HCT116 (cell line): ENCODE measurements at regions not wholly inside any gene's neighbourhood (a gene's known extent, or its start where the extent isn't known, plus 50 kb on each side); places are given as distances from the start of the nearest gene placed in this dataset.

Experiments
- ATAC-seq: fragments of 200-7000 bp; cut with Tn5 transposase; 2 replicates; pipeline ENCODE4 v1.9.1; 2020; ENCODE audit warnings: mild to moderate bottlenecking, moderate library complexity
- BruUV-seq: library from RNA; stranded (reverse); fragments of 400-500 nt; replicated peaks from 2 replicates; lab custom pipeline; 2021; lab: Mats Ljungman, UMichigan
- CTCF ChIA-PET: fragments of 300-600 bp; sonication (Branson Sonifier 250); formaldehyde crosslinking; loops from one replicate; lab custom pipeline; 2021; ENCODE audit warnings: antibody characterized with exemption; lab: Charles Lee
- POLR2A ChIA-PET: fragments of 300-600, 350-600 bp; sonication (Branson Sonifier 250); formaldehyde crosslinking; loops from one replicate; lab custom pipeline; 2021; ENCODE audit warnings: antibody characterized with exemption; lab: Charles Lee
- RAD21 ChIA-PET, 2 experiments: fragments of 300-600 bp; sonication (Branson Sonifier 250); formaldehyde crosslinking; loops; one replicate each; lab custom pipeline; 2023; ENCODE audit warnings: low total read pairs in 2 of 2; ENCODE audit not compliant: uncharacterized antibody in 2 of 2, unreplicated experiment in 2 of 2, low non-redundant PET in 1 of 2; lab: Charles Lee
- DNase-seq: peaks from one replicate; pipeline ENCODE4 v3.0.0-alpha.2; 2010; ENCODE audit warnings: low read depth, low spot score
- H2AFZ ChIP-seq: fragments of 200-600 bp; shearing (Covaris generic), sonication (generic); 2 replicates; pipeline ENCODE4 v1.6.1; 2017; ENCODE audit warnings: low read depth, mixed run types, mixed read lengths, antibody characterized with exemption, low read length; ENCODE audit not compliant: poor library complexity, severe bottlenecking
- H3K27ac ChIP-seq: 2 replicates; pipeline ENCODE4 v1.5.1; 2012; ENCODE audit warnings: low read depth, low read length
- H3K27me3 ChIP-seq: fragments of 200-600 bp; sonication (generic); 2 replicates; pipeline ENCODE4 v1.6.1; 2016; ENCODE audit warnings: mixed run types, low read length, mixed read lengths; ENCODE audit not compliant: insufficient read depth
- H3K36me3 ChIP-seq, 2 experiments: fragments of 200-500 bp in 1 of 2; fragments of 200-600 bp in 1 of 2; sonication (Bioruptor generic) in 1 of 2; sonication (generic) in 1 of 2; 2 replicates each; pipeline versions ENCODE4 v1.5.1 to v1.6.1; 2014 to 2016; ENCODE audit warnings: low read length in 2 of 2, inconsistent platforms in 1 of 2, mixed read lengths in 1 of 2, mixed run types in 1 of 2; ENCODE audit not compliant: insufficient read depth in 2 of 2, control insufficient read depth in 1 of 2
- H3K4me1 ChIP-seq, 2 experiments: fragments of 200-600 bp in 1 of 2; sonication (generic) in 1 of 2; 2 replicates each; pipeline versions ENCODE4 v1.5.1 to v1.6.1; 2012 to 2017; ENCODE audit warnings: low read length in 2 of 2, inconsistent platforms in 1 of 2, mild to moderate bottlenecking in 1 of 2, mixed read lengths in 1 of 2, mixed run types in 1 of 2, moderate library complexity in 1 of 2; ENCODE audit not compliant: insufficient read depth in 2 of 2, control insufficient read depth in 1 of 2
- H3K4me2 ChIP-seq: fragments of 200-600 bp; sonication (generic); 2 replicates; pipeline ENCODE4 v1.6.1; 2017; ENCODE audit warnings: mixed run types, low read length, mixed read lengths
- H3K4me3 ChIP-seq, 2 experiments: fragments of 200-600 bp in 1 of 2; sonication (generic) in 1 of 2; replicated peaks in 1 of 2; 2 replicates each; pipeline ENCODE4 v1.5.1; 2011 to 2016; ENCODE audit warnings: low read length in 2 of 2, control low read depth in 1 of 2, low read depth in 1 of 2, mild to moderate bottlenecking in 1 of 2, mixed read lengths in 1 of 2, mixed run types in 1 of 2
- H3K79me2 ChIP-seq: fragments of 200-600 bp; sonication (generic); 2 replicates; pipeline ENCODE4 v1.6.1; 2017; ENCODE audit warnings: mild to moderate bottlenecking, mixed run types, low read length, moderate library complexity, mixed read lengths; ENCODE audit not compliant: insufficient read depth
- H3K9ac ChIP-seq: fragments of 200-600 bp; sonication (generic); 2 replicates; pipeline ENCODE4 v1.6.1; 2016; ENCODE audit warnings: low read length, mixed read lengths
- H3K9me2 ChIP-seq: fragments of 200-600 bp; sonication (generic), shearing (Covaris generic); 2 replicates; pipeline ENCODE4 v1.6.1; 2017; ENCODE audit warnings: mixed run types, mild to moderate bottlenecking, moderate library complexity; ENCODE audit not compliant: insufficient read depth
- H3K9me3 ChIP-seq, 2 experiments: fragments of 200-500 bp in 1 of 2; fragments of 200-600 bp in 1 of 2; sonication (Bioruptor generic) in 1 of 2; sonication (generic) in 1 of 2; 2 replicates each; pipeline ENCODE4 v1.6.1; 2014 to 2017; ENCODE audit warnings: low read length in 2 of 2, mixed read lengths in 2 of 2, inconsistent platforms in 1 of 2, low read depth in 1 of 2, mild to moderate bottlenecking in 1 of 2, mixed run types in 1 of 2, moderate library complexity in 1 of 2; ENCODE audit not compliant: control insufficient read depth in 1 of 2, insufficient read depth in 1 of 2
- H4K20me1 ChIP-seq: fragments of 200-600 bp; sonication (generic), shearing (Covaris generic); 2 replicates; pipeline ENCODE4 v1.6.1; 2017; ENCODE audit warnings: mixed run types, mild to moderate bottlenecking, moderate library complexity; ENCODE audit not compliant: insufficient read depth
- CBX3 ChIP-seq: IDR thresholded peaks from 2 replicates; pipeline ENCODE4 v1.6.1; 2012; ENCODE audit warnings: low read depth
- CEBPB ChIP-seq: IDR thresholded peaks from 2 replicates; pipeline ENCODE4 v1.6.1; 2012; ENCODE audit warnings: low read depth
- CTCF ChIP-seq, 3 experiments: fragments of 200-600 bp in 1 of 3; sonication (generic) in 1 of 3; IDR thresholded peaks in 2 of 3; conservative IDR thresholded peaks in 1 of 3; 2 replicates each; pipeline ENCODE4 v1.5.1; 2012 to 2017; ENCODE audit warnings: low read depth in 2 of 3, low read length in 2 of 3, antibody characterized with exemption in 1 of 3, borderline replicate concordance in 1 of 3, control low read depth in 1 of 3, mild to moderate bottlenecking in 1 of 3, mixed read lengths in 1 of 3, mixed run types in 1 of 3, moderate library complexity in 1 of 3; ENCODE audit not compliant: insufficient read depth in 1 of 3
- EGR1 ChIP-seq: IDR thresholded peaks from 2 replicates; pipeline ENCODE4 v1.6.1; 2012; ENCODE audit warnings: low read depth
- ELF1 ChIP-seq: IDR thresholded peaks from 2 replicates; pipeline ENCODE4 v1.6.1; 2012; ENCODE audit warnings: low read depth, borderline replicate concordance
- EZH2 ChIP-seq: fragments of 200-600 bp; sonication (generic); IDR thresholded peaks from 2 replicates; pipeline ENCODE4 v1.6.1; 2017; ENCODE audit warnings: antibody characterized with exemption, mixed run types
- EZH2phosphoT487 ChIP-seq: fragments of 200-600 bp; IDR thresholded peaks from 2 replicates; pipeline ENCODE4 v1.6.1; 2018; ENCODE audit warnings: antibody characterized with exemption, borderline replicate concordance
- POLR2A ChIP-seq: IDR thresholded peaks from 2 replicates; pipeline ENCODE4 v1.7.0; 2011; ENCODE audit warnings: borderline replicate concordance; ENCODE audit not compliant: insufficient read depth, insufficient read length; ENCODE audit errors: extremely low read depth
- POLR2AphosphoS5 ChIP-seq: IDR thresholded peaks from 2 replicates; pipeline ENCODE4 v1.6.1; 2011; ENCODE audit warnings: mild to moderate bottlenecking, low read depth, low read length, moderate library complexity
- SIN3A ChIP-seq: IDR thresholded peaks from 2 replicates; pipeline ENCODE4 v1.6.1; 2012; ENCODE audit warnings: low read depth
- SP1 ChIP-seq: IDR thresholded peaks from 2 replicates; pipeline ENCODE4 v1.6.1; 2012; ENCODE audit warnings: low read depth
- SRF ChIP-seq: IDR thresholded peaks from 2 replicates; pipeline ENCODE4 v1.6.1; 2012; ENCODE audit warnings: low read depth
- TCF7L2 ChIP-seq: IDR thresholded peaks from 2 replicates; pipeline ENCODE4 v1.7.0; 2011; ENCODE audit warnings: borderline replicate concordance, inconsistent platforms; ENCODE audit not compliant: insufficient read depth, insufficient read length; ENCODE audit errors: extremely low read depth
- YY1 ChIP-seq: IDR thresholded peaks from 2 replicates; pipeline ENCODE4 v1.6.1; 2011; ENCODE audit warnings: low read length, low read depth, moderate library complexity, mild to moderate bottlenecking; ENCODE audit not compliant: insufficient replicate concordance; ENCODE audit errors: extremely low read depth
- ZFX ChIP-seq: fragments of 450-650 bp; IDR thresholded peaks from 2 replicates; pipeline ENCODE4 v1.6.1; 2017
- intact Hi-C: fragments of 100-400 bp; cut with micrococcal nuclease; formaldehyde crosslinking; loops from 2 replicates; pipeline ENCODE4 v1.10.0; 2022
- TF ChIP-seq, protein P1 (sequence below): IDR thresholded peaks from 2 replicates; pipeline ENCODE4 v1.6.1; 2012
- TF ChIP-seq, protein P2 (sequence below): IDR thresholded peaks from 2 replicates; pipeline ENCODE4 v1.6.1; 2011; ENCODE audit warnings: mild to moderate bottlenecking, low read length, moderate library complexity; ENCODE audit not compliant: insufficient replicate concordance; ENCODE audit errors: extremely low read depth
- TF ChIP-seq, protein P3 (sequence below): IDR thresholded peaks from 2 replicates; pipeline ENCODE4 v1.6.1; 2012

- no peaks in the 10 kb centered on the region for H3K79me2 ChIP-seq
- no peaks in the 10 kb centered on the region for H3K36me3 ChIP-seq
- H3K9me3 ChIP-seq, result no peaks in the 10 kb centered on the region
- H3K4me3 ChIP-seq, result no peak overlapping the region
- TF ChIP-seq POLR2A, result no peak
- TF ChIP-seq POLR2AphosphoS5, result no peak
- no peak for TF ChIP-seq EGR1
- TF ChIP-seq YY1, result no peak
- TF ChIP-seq, protein P1, sequence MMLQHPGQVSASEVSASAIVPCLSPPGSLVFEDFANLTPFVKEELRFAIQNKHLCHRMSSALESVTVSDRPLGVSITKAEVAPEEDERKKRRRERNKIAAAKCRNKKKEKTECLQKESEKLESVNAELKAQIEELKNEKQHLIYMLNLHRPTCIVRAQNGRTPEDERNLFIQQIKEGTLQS, result no peak
- H3K27me3 ChIP-seq, result no peaks in the 10 kb centered on the region
- no peak overlapping the region for H2AFZ ChIP-seq
- no TSS peak for BruUV-seq
- no peaks in the 10 kb centered on the region for H3K4me1 ChIP-seq
- H3K27ac ChIP-seq, result no peak overlapping the region
- RAD21 ChIA-PET, result no interaction called here
- H3K4me2 ChIP-seq, result no peak overlapping the region
- POLR2A ChIA-PET, result no interaction called here
- CTCF ChIA-PET, result no interaction called here
- no peak overlapping the region for H3K9ac ChIP-seq
- DNase-seq (no peak), ATAC-seq (no peak)
- H4K20me1 ChIP-seq, result no peaks in the 10 kb centered on the region
- intact Hi-C loops, result no loop called here
- no peaks in the 10 kb centered on the region for H3K9me2 ChIP-seq
These were observed 718.7 kb upstream of the CBLB start for GRCh38 chr3:106587551-106587950.

DNA sequence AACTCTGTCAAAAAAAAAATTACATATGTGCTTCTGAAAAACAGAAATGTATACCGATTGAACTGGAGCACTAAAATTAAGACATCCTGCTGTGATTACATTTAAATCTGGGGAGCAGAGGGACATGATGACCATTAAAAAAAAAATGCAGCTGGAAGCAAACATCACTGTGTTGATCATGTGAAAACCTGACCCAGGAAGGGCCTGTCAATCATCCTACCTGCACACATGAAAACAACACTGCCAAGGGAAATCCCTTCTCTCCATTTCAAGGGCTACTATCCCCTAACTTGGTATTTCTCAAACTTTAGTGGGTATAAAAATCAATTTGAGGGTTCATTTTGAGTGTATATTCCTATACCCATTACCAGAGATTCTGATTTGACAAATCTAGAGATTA is 719.9 kb upstream of the CBLB start:
- BruUV-seq, result no TSS peak
- Histone ChIP-seq H4K20me1 (no peaks in the 10 kb centered on the region), H3K9me2 (no peaks in the 10 kb centered on the region), H3K4me1 (no peaks in the 10 kb centered on the region), H3K9me3 (no peaks in the 10 kb centered on the region), H3K36me3 (no peaks in the 10 kb centered on the region), H3K9ac (no peak overlapping the region), H3K4me2 (no peak overlapping the region), H3K4me3 (no peak overlapping the region), H3K27ac (no peak overlapping the region), H2AFZ (no peak overlapping the region), H3K27me3 (no peaks in the 10 kb centered on the region), H3K79me2 (no peaks in the 10 kb centered on the region)
- intact Hi-C loops, result no loop called here
- no peak for DNase-seq
- ChIA-PET CTCF (no interaction called here), RAD21 (no interaction called here), POLR2A (no interaction called here)
- no peak for ATAC-seq
- TF ChIP-seq EZH2phosphoT487 (no peak), YY1 (no peak), SP1 (no peak), EZH2 (no peak), CEBPB (no peak), ZFX (no peak), TCF7L2 (no peak), POLR2AphosphoS5 (no peak), CBX3 (no peak), CTCF (IDR thresholded peaks at IDR 0.05 in 2 of 3, conservative IDR thresholded peaks at IDR 0.05 in 1 of 3; ENCODE audit: borderline replicate concordance in 1 of 3, insufficient read depth in 1 of 3, low read depth in 2 of 3, low read length in 2 of 3) (no peak), SRF (no peak), ELF1 (no peak), SIN3A (no peak), EGR1 (no peak)
- TF ChIP-seq, protein P1, result no peak
- TF ChIP-seq, protein P2, sequence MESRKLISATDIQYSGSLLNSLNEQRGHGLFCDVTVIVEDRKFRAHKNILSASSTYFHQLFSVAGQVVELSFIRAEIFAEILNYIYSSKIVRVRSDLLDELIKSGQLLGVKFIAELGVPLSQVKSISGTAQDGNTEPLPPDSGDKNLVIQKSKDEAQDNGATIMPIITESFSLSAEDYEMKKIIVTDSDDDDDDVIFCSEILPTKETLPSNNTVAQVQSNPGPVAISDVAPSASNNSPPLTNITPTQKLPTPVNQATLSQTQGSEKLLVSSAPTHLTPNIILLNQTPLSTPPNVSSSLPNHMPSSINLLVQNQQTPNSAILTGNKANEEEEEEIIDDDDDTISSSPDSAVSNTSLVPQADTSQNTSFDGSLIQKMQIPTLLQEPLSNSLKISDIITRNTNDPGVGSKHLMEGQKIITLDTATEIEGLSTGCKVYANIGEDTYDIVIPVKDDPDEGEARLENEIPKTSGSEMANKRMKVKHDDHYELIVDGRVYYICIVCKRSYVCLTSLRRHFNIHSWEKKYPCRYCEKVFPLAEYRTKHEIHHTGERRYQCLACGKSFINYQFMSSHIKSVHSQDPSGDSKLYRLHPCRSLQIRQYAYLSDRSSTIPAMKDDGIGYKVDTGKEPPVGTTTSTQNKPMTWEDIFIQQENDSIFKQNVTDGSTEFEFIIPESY, result no peak
- TF ChIP-seq, protein P3, sequence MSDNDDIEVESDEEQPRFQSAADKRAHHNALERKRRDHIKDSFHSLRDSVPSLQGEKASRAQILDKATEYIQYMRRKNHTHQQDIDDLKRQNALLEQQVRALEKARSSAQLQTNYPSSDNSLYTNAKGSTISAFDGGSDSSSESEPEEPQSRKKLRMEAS, result no peak
